Thyroid gland (tissue), 4 donors: ENCODE measurements at regions not wholly inside any gene's neighbourhood (a gene's known extent, or its start where the extent isn't known, plus 50 kb on each side); places are given as distances from the start of the nearest gene placed in this dataset.
A peak's percentile ranks its signal among the peaks of the same experiment; 100 is the strongest.

Experiments used
- DNase-seq, 2 donors: peaks; one replicate each; pipeline ENCODE4 v3.0.0-alpha.2; 2019
- H3K27ac ChIP-seq, 3 donors: fragments of 200-600 bp; sonication (generic); 1 replicate in 2 of 3; 2 replicates in 1 of 3; pipeline ENCODE4 v1.5.1; 2016 to 2019; ENCODE audit warnings: mild to moderate bottlenecking in 1 of 3, moderate library complexity in 1 of 3
- H3K27me3 ChIP-seq: fragments of 200-600 bp; sonication (generic); one replicate; pipeline ENCODE4 v1.5.1; 2019
- H3K36me3 ChIP-seq, 2 donors: fragments of 200-600 bp; sonication (generic); one replicate each; pipeline ENCODE4 v1.5.1; 2016 to 2019
- H3K4me1 ChIP-seq, 2 donors: fragments of 200-600 bp; sonication (generic); one replicate each; pipeline ENCODE4 v1.5.1; 2017 to 2019
- H3K4me3 ChIP-seq, 3 donors: fragments of 200-600 bp; sonication (generic); replicated peaks in 1 of 3; 1 replicate in 2 of 3; 2 replicates in 1 of 3; pipeline ENCODE4 v1.5.1; 2016; ENCODE audit warnings: mild to moderate bottlenecking in 1 of 3
- H3K9me3 ChIP-seq: fragments of 200-600 bp; sonication (generic); one replicate; pipeline ENCODE4 v1.5.1; 2017
- POLR2A ChIP-seq, 2 donors: fragments of 450-650 bp; IDR thresholded peaks; one replicate each; pipeline ENCODE4 v1.6.1; 2017; ENCODE audit warnings: antibody characterized with exemption in 2 of 2, mild to moderate bottlenecking in 2 of 2, moderate library complexity in 1 of 2
- WGBS, 2 donors: methylation state at CpG; one replicate each; pipeline ENCODE4 v1.1.5; 2017; 5-methylcytosine and 5-hydroxymethylcytosine counted together
- intact Hi-C: fragments of 100-400 bp; cut with DNase I; formaldehyde crosslinking; loops from one replicate; pipeline ENCODE4 v1.15.1; 2023
- TF ChIP-seq, protein P1 (sequence below), 6 experiments: fragments of 200-600 bp in 3 of 6; fragments of 450-650 bp in 3 of 6; sonication (generic) in 3 of 6; IDR thresholded peaks; one replicate each; pipeline ENCODE4 v1.5.1; 2016 to 2019; ENCODE audit warnings: antibody characterized with exemption in 6 of 6, mild to moderate bottlenecking in 2 of 6, inconsistent platforms in 1 of 6, moderate library complexity in 1 of 6

DNA sequence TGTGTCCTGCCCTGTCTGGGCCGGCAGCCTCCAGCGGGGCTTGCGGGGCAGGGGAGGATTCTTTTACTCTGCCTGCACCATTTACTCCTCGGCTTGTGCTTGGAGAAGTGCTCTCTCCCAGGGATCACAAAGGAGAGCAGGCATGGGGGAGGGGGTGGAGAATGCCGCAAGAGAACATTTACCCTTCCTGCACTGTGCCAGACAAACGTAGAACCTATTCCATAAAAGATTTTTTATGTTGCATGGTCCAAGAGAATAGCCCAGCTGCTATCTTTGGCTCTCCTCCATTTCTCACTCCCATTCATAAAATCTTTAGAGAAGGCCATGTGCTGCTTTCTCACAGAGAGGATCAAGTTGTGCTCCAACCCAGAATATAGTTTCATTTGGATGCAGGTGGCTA, 159.4 kb downstream of the SPTSSA start:
- Histone ChIP-seq H3K9me3 (no peaks in the 10 kb centered on the region), H3K4me1 (no peaks in the 10 kb centered on the region), H3K27me3 (no peaks in the 10 kb centered on the region), H3K27ac (no peak overlapping the region), H3K36me3 (no peaks in the 10 kb centered on the region), H3K4me3 (no peak overlapping the region)
- DNase-seq, result no peak
- intact Hi-C loops, result no loop called here
- TF ChIP-seq POLR2A (IDR thresholded peaks at IDR 0.05), result no peak
- TF ChIP-seq, protein P1, sequence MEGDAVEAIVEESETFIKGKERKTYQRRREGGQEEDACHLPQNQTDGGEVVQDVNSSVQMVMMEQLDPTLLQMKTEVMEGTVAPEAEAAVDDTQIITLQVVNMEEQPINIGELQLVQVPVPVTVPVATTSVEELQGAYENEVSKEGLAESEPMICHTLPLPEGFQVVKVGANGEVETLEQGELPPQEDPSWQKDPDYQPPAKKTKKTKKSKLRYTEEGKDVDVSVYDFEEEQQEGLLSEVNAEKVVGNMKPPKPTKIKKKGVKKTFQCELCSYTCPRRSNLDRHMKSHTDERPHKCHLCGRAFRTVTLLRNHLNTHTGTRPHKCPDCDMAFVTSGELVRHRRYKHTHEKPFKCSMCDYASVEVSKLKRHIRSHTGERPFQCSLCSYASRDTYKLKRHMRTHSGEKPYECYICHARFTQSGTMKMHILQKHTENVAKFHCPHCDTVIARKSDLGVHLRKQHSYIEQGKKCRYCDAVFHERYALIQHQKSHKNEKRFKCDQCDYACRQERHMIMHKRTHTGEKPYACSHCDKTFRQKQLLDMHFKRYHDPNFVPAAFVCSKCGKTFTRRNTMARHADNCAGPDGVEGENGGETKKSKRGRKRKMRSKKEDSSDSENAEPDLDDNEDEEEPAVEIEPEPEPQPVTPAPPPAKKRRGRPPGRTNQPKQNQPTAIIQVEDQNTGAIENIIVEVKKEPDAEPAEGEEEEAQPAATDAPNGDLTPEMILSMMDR (IDR thresholded peaks at IDR 0.05), result no peak
- 46 to 53% methylated on average over 6 of the region's 6 CpGs for WGBS, 2 donors

DNA sequence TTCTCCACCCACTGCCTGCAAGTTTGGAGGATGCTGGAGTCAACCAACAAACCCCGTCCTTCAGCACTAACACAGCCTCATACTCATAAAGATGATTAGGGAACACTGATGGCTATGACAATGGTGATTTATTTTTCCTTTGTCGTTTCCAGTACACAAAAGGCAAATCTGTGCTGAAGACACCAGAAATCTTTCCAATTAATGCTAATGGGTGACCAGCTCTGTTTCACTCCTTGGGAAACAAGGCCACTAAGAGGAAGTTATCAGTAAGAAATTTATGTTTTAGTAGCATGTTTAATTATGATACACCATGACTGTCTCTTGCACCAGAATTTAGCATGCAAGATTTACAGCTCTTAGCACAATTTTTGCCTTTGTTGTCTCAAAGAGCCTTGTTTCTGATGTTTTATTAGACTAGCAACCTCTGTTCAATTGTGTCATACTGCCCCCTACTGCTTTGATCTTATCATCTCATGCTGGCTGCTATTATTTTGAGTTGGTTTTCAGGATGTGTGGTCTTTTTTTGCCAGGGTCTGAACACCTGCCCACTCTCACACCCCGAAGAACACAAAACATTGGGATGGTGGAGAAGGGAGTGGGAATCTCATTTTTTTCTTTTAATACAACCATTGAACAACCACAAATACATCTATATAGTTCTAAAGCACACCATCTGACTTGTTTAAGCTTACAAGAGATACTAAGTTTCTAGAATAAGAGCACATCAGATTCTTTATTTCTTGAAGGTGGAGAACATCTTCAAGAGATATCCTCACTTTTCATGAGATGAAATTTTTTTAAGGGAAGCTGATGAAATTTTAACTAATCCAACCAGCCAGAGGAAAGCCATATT, 160.9 kb downstream of the SPTSSA start:
- Histone ChIP-seq H3K36me3 (no peaks in the 10 kb centered on the region), H3K27me3 (no peaks in the 10 kb centered on the region), H3K27ac (no peak overlapping the region), H3K9me3 (no peaks in the 10 kb centered on the region), H3K4me1 (no peaks in the 10 kb centered on the region), H3K4me3 (no peak overlapping the region)
- no peak for DNase-seq
- intact Hi-C loops, result no loop called here
- TF ChIP-seq POLR2A (IDR thresholded peaks at IDR 0.05), result no peak
- TF ChIP-seq, protein P1 (IDR thresholded peaks at IDR 0.05), result peak in 4 of 6 experiments; percentile 21 to 42 (median 39)
- 53 to 62% methylated on average over 3 of the region's 3 CpGs for WGBS, 2 donors

DNA sequence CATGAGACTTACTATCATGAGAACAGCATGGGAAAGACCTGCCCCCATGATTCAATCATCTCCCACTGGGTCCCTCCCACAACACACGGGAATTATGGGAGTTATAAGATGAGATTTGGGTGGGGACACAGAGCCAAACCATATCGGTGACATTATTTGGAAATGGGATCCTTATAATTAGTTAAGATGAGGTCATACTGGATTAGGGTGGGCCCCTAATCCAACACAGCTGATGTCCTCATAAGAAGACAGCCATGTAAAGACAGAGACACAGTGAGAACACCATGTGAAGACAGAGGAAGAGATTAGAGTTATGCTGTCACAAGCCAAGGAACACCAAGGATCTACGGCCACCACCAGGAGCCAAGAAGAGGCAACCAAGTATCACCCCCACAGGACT, 161.7 kb downstream of the SPTSSA start:
- no peak overlapping the region for H3K4me3 ChIP-seq
- no peaks in the 10 kb centered on the region for H3K36me3 ChIP-seq
- no peaks in the 10 kb centered on the region for H3K9me3 ChIP-seq
- no peak overlapping the region for H3K27ac ChIP-seq
- TF ChIP-seq, protein P1 (IDR thresholded peaks at IDR 0.05), result no peak
- TF ChIP-seq POLR2A (IDR thresholded peaks at IDR 0.05), result no peak
- 57 to 58% methylated on average over 3 of the region's 3 CpGs for WGBS, 2 donors
- no peak for DNase-seq
- intact Hi-C loops, result no loop called here
- H3K4me1 ChIP-seq, result no peaks in the 10 kb centered on the region
- H3K27me3 ChIP-seq, result no peaks in the 10 kb centered on the region

DNA sequence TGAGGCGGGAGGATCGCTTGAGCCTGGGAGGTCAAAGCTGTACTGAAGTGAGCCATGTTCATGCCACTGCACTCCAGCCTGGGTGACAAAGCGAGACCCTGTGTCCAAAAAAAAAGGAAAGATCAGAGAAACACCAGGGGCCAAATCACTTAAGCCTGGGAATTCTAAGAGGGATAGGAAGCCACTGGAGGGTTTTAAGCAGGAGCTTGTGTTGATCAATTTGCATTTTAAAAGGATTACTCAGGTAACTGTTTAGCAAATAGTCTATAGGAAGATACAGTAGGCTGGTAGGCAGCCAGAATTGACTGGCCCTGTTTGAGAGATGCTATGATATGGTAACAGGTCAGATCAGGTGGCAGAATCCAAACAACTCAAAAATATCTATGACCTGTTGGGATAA, 162.7 kb downstream of the SPTSSA start:
- no peak for DNase-seq
- no peaks in the 10 kb centered on the region for H3K27me3 ChIP-seq
- H3K27ac ChIP-seq, result no peak overlapping the region
- intact Hi-C loops, result no loop called here
- H3K9me3 ChIP-seq, result no peaks in the 10 kb centered on the region
- H3K4me3 ChIP-seq, result no peak overlapping the region
- H3K4me1 ChIP-seq, result no peaks in the 10 kb centered on the region
- H3K36me3 ChIP-seq, result no peaks in the 10 kb centered on the region
- 61 to 63% methylated on average over 3 of the region's 3 CpGs for WGBS, 2 donors
- TF ChIP-seq, protein P1 (IDR thresholded peaks at IDR 0.05), result no peak
- no peak for TF ChIP-seq POLR2A (IDR thresholded peaks at IDR 0.05)

DNA sequence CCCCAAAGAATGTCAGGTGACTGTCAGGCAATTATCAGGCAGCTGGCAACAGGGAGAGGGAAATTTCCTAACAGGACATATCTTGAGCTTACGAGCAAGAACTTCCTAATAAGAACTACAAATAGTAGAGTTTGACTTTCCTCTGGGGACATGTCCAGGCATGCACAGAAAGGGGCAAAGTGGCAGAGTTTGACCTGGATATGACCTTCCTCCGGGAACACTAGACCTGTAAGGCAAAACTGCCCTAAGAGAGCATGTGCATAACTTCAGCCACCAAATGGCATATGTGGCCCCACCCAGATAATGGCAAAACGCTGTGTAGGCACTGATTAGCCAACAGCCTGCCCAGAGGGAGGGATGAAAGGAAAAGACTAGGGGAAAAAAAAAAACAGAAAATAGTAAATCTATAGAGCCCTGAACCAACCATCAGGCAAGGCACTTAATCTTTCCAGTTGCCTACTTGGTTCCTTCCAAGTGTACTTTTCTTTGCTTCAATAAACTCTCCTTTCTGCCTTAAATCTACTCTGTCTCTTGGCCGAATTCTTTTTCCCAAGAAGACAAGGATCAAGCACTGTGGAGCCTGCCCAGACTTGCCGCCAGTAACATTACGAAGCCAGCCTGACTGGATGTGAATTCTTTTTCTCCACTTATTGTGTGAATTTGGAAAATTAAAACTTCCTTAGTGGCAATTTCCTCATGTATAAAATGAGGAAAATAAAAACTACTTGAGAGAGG, 164.1 kb downstream of the SPTSSA start:
- DNase-seq, result no peak
- intact Hi-C loops, result no loop called here
- 51 to 54% methylated on average over 6 of the region's 6 CpGs for WGBS, 2 donors

More for the DNA sequence above, 164.1 kb downstream of the SPTSSA start:
- Histone ChIP-seq H3K27me3 (no peaks in the 10 kb centered on the region), H3K36me3 (no peaks in the 10 kb centered on the region), H3K9me3 (no peaks in the 10 kb centered on the region), H3K4me1 (no peaks in the 10 kb centered on the region), H3K27ac (no peak overlapping the region), H3K4me3 (no peak overlapping the region)
- no peak for TF ChIP-seq POLR2A (IDR thresholded peaks at IDR 0.05)
- TF ChIP-seq, protein P1 (IDR thresholded peaks at IDR 0.05), result no peak
